Fibroblast of lung (primary cell): ENCODE measurements at regions not wholly inside any gene's neighbourhood (a gene's known extent, or its start where the extent isn't known, plus 50 kb on each side); places are given as distances from the start of the nearest gene placed in this dataset.

ENCODE experiments used
- DNase-seq, 2 donors: peaks; one replicate each; pipeline versions ENCODE4 v3.0.0 to v3.0.0-alpha.2; 2010; ENCODE audit warnings: low read depth in 2 of 2
- H2AFZ ChIP-seq: 2 replicates; pipeline ENCODE4 v1.5.1; 2012; ENCODE audit warnings: low read length, control low read depth, inconsistent platforms
- H3K27ac ChIP-seq: 2 replicates; pipeline ENCODE4 v1.5.1; 2011; ENCODE audit warnings: low read length, control low read depth; ENCODE audit not compliant: insufficient read depth
- H3K27me3 ChIP-seq: 2 replicates; pipeline ENCODE4 v1.5.1; 2011; ENCODE audit warnings: mild to moderate bottlenecking, low read length; ENCODE audit not compliant: control insufficient read depth, insufficient read depth
- H3K36me3 ChIP-seq: 2 replicates; pipeline ENCODE4 v1.5.1; 2011; ENCODE audit warnings: low read length; ENCODE audit not compliant: control insufficient read depth, insufficient read depth
- H3K4me1 ChIP-seq: 2 replicates; pipeline ENCODE4 v1.5.1; 2011; ENCODE audit warnings: low read length; ENCODE audit not compliant: control insufficient read depth, insufficient read depth; ENCODE audit errors: extremely low read depth
- H3K4me2 ChIP-seq: 2 replicates; pipeline ENCODE4 v1.5.1; 2011; ENCODE audit warnings: low read length, control low read depth; ENCODE audit not compliant: insufficient read depth; ENCODE audit errors: extremely low read depth
- H3K4me3 ChIP-seq, 4 experiments: fragments of 200-600 bp in 1 of 4; sonication (generic) in 1 of 4; replicated peaks in 1 of 4; 2 replicates each; pipeline ENCODE4 v1.5.1; 2011 to 2016; ENCODE audit warnings: low read length in 4 of 4, low read depth in 3 of 4, mild to moderate bottlenecking in 3 of 4, control low read depth in 2 of 4, inconsistent platforms in 1 of 4, mixed read lengths in 1 of 4; ENCODE audit not compliant: insufficient read depth in 1 of 4; ENCODE audit errors: control extremely low read depth in 1 of 4
- H3K79me2 ChIP-seq: 2 replicates; pipeline ENCODE4 v1.5.1; 2012; ENCODE audit warnings: mild to moderate bottlenecking, low read length, inconsistent platforms; ENCODE audit not compliant: control insufficient read depth, insufficient read depth
- H3K9ac ChIP-seq: 2 replicates; pipeline ENCODE4 v1.5.1; 2011; ENCODE audit warnings: mild to moderate bottlenecking, low read length, control low read depth; ENCODE audit not compliant: insufficient read depth
- H3K9me3 ChIP-seq: 2 replicates; pipeline ENCODE4 v1.5.1; 2012; ENCODE audit warnings: low read depth, low read length; ENCODE audit not compliant: control insufficient read depth, insufficient read depth
- H4K20me1 ChIP-seq: 2 replicates; pipeline ENCODE4 v1.5.1; 2011; ENCODE audit warnings: low read length; ENCODE audit not compliant: control insufficient read depth, insufficient read depth; ENCODE audit errors: extremely low read depth
- EZH2 ChIP-seq: IDR thresholded peaks from 2 replicates; pipeline ENCODE4 v1.5.1; 2012; ENCODE audit warnings: low read length, control low read depth, mild to moderate bottlenecking; ENCODE audit errors: missing control alignments
- TF ChIP-seq, protein P1 (sequence below), 2 donors: IDR thresholded peaks in 1 of 2; conservative IDR thresholded peaks in 1 of 2; 1 replicate in 1 of 2; 2 replicates in 1 of 2; pipeline ENCODE4 v1.5.1; 2011 to 2012; ENCODE audit warnings: low read length in 2 of 2, control low read depth in 1 of 2, inconsistent platforms in 1 of 2, low read depth in 1 of 2, mild to moderate bottlenecking in 1 of 2

- H3K9me3 ChIP-seq = no peaks in the 10 kb centered on the region
These were observed 156.0 kb downstream of the PHETA1 start for GRCh38 chr12:111212814-111213456.

GRCh38 chr12:111211910-111212757 is 156.8 kb downstream of the PHETA1 start:
- Histone ChIP-seq H3K27ac (no peak overlapping the region), H3K9me3 (no peaks in the 10 kb centered on the region), H3K4me2 (no peak overlapping the region), H3K79me2 (no peaks in the 10 kb centered on the region), H3K9ac (no peak overlapping the region), H3K27me3 (no peaks in the 10 kb centered on the region), H2AFZ (no peak overlapping the region), H3K4me3 (no peak overlapping the region), H4K20me1 (no peaks in the 10 kb centered on the region), H3K4me1 (no peaks in the 10 kb centered on the region), H3K36me3 (no peaks in the 10 kb centered on the region)
- DNase-seq = no peak
- TF ChIP-seq, protein P1, sequence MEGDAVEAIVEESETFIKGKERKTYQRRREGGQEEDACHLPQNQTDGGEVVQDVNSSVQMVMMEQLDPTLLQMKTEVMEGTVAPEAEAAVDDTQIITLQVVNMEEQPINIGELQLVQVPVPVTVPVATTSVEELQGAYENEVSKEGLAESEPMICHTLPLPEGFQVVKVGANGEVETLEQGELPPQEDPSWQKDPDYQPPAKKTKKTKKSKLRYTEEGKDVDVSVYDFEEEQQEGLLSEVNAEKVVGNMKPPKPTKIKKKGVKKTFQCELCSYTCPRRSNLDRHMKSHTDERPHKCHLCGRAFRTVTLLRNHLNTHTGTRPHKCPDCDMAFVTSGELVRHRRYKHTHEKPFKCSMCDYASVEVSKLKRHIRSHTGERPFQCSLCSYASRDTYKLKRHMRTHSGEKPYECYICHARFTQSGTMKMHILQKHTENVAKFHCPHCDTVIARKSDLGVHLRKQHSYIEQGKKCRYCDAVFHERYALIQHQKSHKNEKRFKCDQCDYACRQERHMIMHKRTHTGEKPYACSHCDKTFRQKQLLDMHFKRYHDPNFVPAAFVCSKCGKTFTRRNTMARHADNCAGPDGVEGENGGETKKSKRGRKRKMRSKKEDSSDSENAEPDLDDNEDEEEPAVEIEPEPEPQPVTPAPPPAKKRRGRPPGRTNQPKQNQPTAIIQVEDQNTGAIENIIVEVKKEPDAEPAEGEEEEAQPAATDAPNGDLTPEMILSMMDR (conservative IDR thresholded peaks at IDR 0.05 in 1 of 2, IDR thresholded peaks at IDR 0.05 in 1 of 2; ENCODE audit: low read depth in 1 of 2, low read length in 2 of 2) = no peak
- no peak for TF ChIP-seq EZH2

More at GRCh38 chr12:111212814-111213456, 156.0 kb downstream of the PHETA1 start:
- no peaks in the 10 kb centered on the region for H3K79me2 ChIP-seq
- no peaks in the 10 kb centered on the region for H3K4me1 ChIP-seq
- H4K20me1 ChIP-seq = no peaks in the 10 kb centered on the region
- no peak overlapping the region for H3K27ac ChIP-seq
- no peaks in the 10 kb centered on the region for H3K36me3 ChIP-seq
- no peak overlapping the region for H3K4me3 ChIP-seq
- no peak overlapping the region for H3K9ac ChIP-seq
- no peak for TF ChIP-seq EZH2
- TF ChIP-seq, protein P1 (conservative IDR thresholded peaks at IDR 0.05 in 1 of 2, IDR thresholded peaks at IDR 0.05 in 1 of 2; ENCODE audit: low read depth in 1 of 2, low read length in 2 of 2) = no peak
- no peaks in the 10 kb centered on the region for H3K27me3 ChIP-seq
- no peak for DNase-seq
- H3K4me2 ChIP-seq = no peak overlapping the region
- no peak overlapping the region for H2AFZ ChIP-seq

DNA sequence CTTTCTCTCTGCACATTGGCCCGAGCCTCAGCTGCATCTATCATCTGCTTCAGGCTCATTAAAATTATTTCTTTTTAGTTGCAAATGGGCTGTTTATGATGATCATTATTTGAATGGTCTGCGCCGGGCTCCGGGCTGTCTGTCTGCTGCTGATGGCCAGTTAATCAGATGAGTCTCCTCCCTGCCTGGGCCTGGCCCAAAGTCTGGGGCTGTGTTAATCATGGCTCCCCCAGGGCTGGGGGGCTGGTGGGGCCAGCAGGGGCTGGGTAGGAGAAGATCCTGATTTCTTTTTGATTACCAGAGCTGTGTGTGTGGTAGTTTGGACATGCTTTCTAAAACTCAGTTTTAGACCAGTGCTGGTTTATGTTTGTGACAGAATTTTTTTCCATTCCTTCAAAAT is 159.1 kb downstream of the PHETA1 start:
- Histone ChIP-seq H2AFZ (no peak overlapping the region), H3K4me2 (no peak overlapping the region), H3K36me3 (no peaks in the 10 kb centered on the region), H3K27ac (no peak overlapping the region), H3K4me3 (no peak overlapping the region), H3K4me1 (no peaks in the 10 kb centered on the region), H3K9me3 (no peaks in the 10 kb centered on the region), H3K27me3 (no peaks in the 10 kb centered on the region), H3K79me2 (no peaks in the 10 kb centered on the region), H3K9ac (no peak overlapping the region), H4K20me1 (no peaks in the 10 kb centered on the region)
- DNase-seq = no peak
- TF ChIP-seq EZH2 = no peak
- TF ChIP-seq, protein P1 (conservative IDR thresholded peaks at IDR 0.05 in 1 of 2, IDR thresholded peaks at IDR 0.05 in 1 of 2; ENCODE audit: low read depth in 1 of 2, low read length in 2 of 2) = no peak
